ENCODE measurements at regions not wholly inside any gene's neighbourhood (a gene's known extent, or its start where the extent isn't known, plus 50 kb on each side); places are given as distances from the start of the nearest gene placed in this dataset.
"Not testable (repeated sequence)": the region's sequence is repeated elsewhere in the genome, so short reads cannot be mapped to it uniquely, and the experiment has no call there.

GRCh38 chr1:48064693-48065092 is 67.5 kb upstream of the TRABD2B start:
- not testable (repeated sequence) for TF ChIP-seq POLR2A (IDR thresholded peaks at IDR 0.05); CTCF (IDR thresholded peaks at IDR 0.05 in 8 of 11, conservative IDR thresholded peaks at IDR 0.05 in 3 of 11)
